HepG2 (cell line): ENCODE measurements at regions not wholly inside any gene's neighbourhood (a gene's known extent, or its start where the extent isn't known, plus 50 kb on each side); places are given as distances from the start of the nearest gene placed in this dataset.

ENCODE experiments used
- EHMT2 ChIP-seq: fragments of 200-600 bp; sonication (generic); IDR thresholded peaks from 2 replicates; pipeline ENCODE4 v1.7.0; 2017; ENCODE audit warnings: antibody characterized with exemption, low read depth, low read length, borderline replicate concordance
- GATAD1 ChIP-seq: IDR thresholded peaks from 2 replicates; pipeline ENCODE4 v1.6.1; 2016; ENCODE audit warnings: missing genetic modification reagents, missing compliant biosample characterization
- HHEX ChIP-seq: IDR thresholded peaks from 2 replicates; pipeline ENCODE4 v1.6.1; 2016; ENCODE audit warnings: control low read depth
- IRF9 ChIP-seq: sonication (generic); formaldehyde crosslinking; IDR thresholded peaks from 2 replicates; pipeline ENCODE4 v1.8.0; 2022; ENCODE audit warnings: missing genetic modification reagents, mild to moderate bottlenecking, borderline replicate concordance
- KAT8 ChIP-seq: IDR thresholded peaks from 2 replicates; pipeline ENCODE4 v1.6.1; 2016; ENCODE audit warnings: missing genetic modification reagents, missing compliant biosample characterization
- KDM6A ChIP-seq: IDR thresholded peaks from 2 replicates; pipeline ENCODE4 v1.6.1; 2016; ENCODE audit warnings: low read depth
- KLF16 ChIP-seq, 2 experiments: sonication (generic) in 1 of 2; formaldehyde crosslinking in 1 of 2; IDR thresholded peaks; 2 replicates each; pipeline versions ENCODE4 v1.6.1 to v1.8.0; 2016 to 2023; ENCODE audit warnings: missing genetic modification reagents in 2 of 2, missing compliant biosample characterization in 1 of 2
- MAFK ChIP-seq, 2 experiments: IDR thresholded peaks in 1 of 2; conservative IDR thresholded peaks in 1 of 2; 2 replicates each; pipeline ENCODE4 v1.6.1; 2011; ENCODE audit warnings: improper control_type of control experiment in 2 of 2, low read length in 2 of 2
- NCOA2 ChIP-seq: sonication (generic); formaldehyde crosslinking; IDR thresholded peaks from 2 replicates; pipeline ENCODE4 v1.8.0; 2022; ENCODE audit warnings: inconsistent platforms
- NFKBIZ ChIP-seq: IDR thresholded peaks from 2 replicates; pipeline ENCODE4 v1.6.1; 2018; ENCODE audit warnings: missing genetic modification reagents, missing compliant biosample characterization
- RNF2 ChIP-seq: fragments of 450-650 bp; conservative IDR thresholded peaks from 2 replicates; pipeline ENCODE4 v1.6.1; 2016; ENCODE audit warnings: low read depth
- ZNF256 ChIP-seq: sonication (generic); formaldehyde crosslinking; conservative IDR thresholded peaks from 2 replicates; pipeline ENCODE4 v1.4.0; 2020; ENCODE audit warnings: missing genetic modification reagents
- ZNF264 ChIP-seq: sonication (generic); formaldehyde crosslinking; IDR thresholded peaks from 2 replicates; pipeline ENCODE4 v1.4.0; 2020; ENCODE audit warnings: missing genetic modification reagents
- ZNF276 ChIP-seq: sonication (generic); formaldehyde crosslinking; IDR thresholded peaks from 2 replicates; pipeline ENCODE4 v1.4.0; 2020; ENCODE audit warnings: mild to moderate bottlenecking, low read depth, missing genetic modification reagents
- ZNF367 ChIP-seq: sonication (generic); formaldehyde crosslinking; IDR thresholded peaks from 2 replicates; pipeline ENCODE4 v1.4.0; 2020; ENCODE audit warnings: missing genetic modification reagents, borderline replicate concordance
- ZNF484 ChIP-seq: sonication (generic); formaldehyde crosslinking; IDR thresholded peaks from 2 replicates; pipeline ENCODE4 v1.5.1; 2020; ENCODE audit warnings: mild to moderate bottlenecking, low read depth, missing genetic modification reagents, borderline replicate concordance
- ZNF513 ChIP-seq: sonication (generic); formaldehyde crosslinking; conservative IDR thresholded peaks from 2 replicates; pipeline ENCODE4 v1.5.0; 2020; ENCODE audit warnings: missing genetic modification reagents
- ZNF562 ChIP-seq: sonication (generic); formaldehyde crosslinking; IDR thresholded peaks from 2 replicates; pipeline ENCODE4 v1.8.0; 2022; ENCODE audit warnings: missing genetic modification reagents, borderline replicate concordance
- ZNF563 ChIP-seq: sonication (generic); formaldehyde crosslinking; IDR thresholded peaks from 2 replicates; pipeline ENCODE4 v1.8.0; 2022; ENCODE audit warnings: mild to moderate bottlenecking, moderate library complexity, missing genetic modification reagents
- ZNF740 ChIP-seq: sonication (generic); formaldehyde crosslinking; IDR thresholded peaks from 2 replicates; pipeline ENCODE4 v1.4.0; 2020; ENCODE audit warnings: missing genetic modification reagents
- ZNF816 ChIP-seq: sonication (generic); formaldehyde crosslinking; IDR thresholded peaks from 2 replicates; pipeline ENCODE4 v1.8.0; 2022; ENCODE audit warnings: missing genetic modification reagents, mild to moderate bottlenecking, borderline replicate concordance
- TF ChIP-seq, protein P1 (sequence below): IDR thresholded peaks from 2 replicates; pipeline ENCODE4 v1.6.1; 2016; ENCODE audit warnings: missing compliant biosample characterization, missing genetic modification reagents, borderline replicate concordance

DNA sequence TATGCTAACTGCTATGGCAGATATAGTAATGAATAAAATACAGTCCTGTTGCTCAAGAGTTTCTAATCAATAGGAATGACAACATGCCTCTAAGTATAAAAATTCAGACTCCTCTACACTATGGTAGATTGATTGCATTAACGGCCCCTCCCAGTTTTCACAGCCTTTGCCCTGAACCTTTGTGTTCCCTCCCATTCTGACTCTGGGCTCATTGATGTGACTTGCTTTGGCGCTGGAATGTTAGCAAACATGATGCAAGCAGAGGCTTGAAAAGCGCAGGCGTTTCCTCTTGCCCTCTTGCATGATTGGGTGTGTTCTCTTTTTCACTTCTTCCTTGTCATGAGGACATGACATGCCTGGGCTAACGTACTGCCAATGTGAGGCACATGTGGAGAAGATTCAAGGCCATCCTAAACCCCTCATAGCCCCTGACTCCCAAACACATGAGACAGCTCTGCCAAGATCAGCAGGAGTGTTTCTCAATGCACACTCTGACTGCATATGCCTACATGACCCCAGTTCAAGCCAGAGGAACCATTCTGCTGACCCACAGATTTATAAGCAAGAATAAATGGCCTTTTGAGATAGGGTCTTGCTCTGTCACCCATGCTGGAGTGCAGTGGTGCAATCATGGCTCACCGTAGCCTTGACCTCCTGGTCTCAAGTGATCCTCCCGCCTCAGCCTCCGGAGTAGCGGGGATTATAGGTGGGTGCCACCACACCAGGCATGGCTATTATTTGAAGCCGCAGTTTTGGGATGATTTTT lies 49.7 kb upstream of the CD28 start (continued):
- TF ChIP-seq KAT8 (CRISPR knock-in tag), result peak; percentile 78
- peak; percentile 81 for TF ChIP-seq NCOA2 (CRISPR knock-in tag)
- TF ChIP-seq NFKBIZ, result 0 out of 2 replicates have a peak, but pooled peaks have one; percentile 22
- TF ChIP-seq ZNF264 (CRISPR knock-in tag), result peak; percentile 58; the same call in 1 of the 2 replicates
- TF ChIP-seq ZNF816 (CRISPR knock-in tag), result peak; percentile 53; the same call in 1 of the 2 replicates
- no peak for TF ChIP-seq ZNF562 (CRISPR knock-in tag)
- TF ChIP-seq ZNF367, result no peak
- no peak for TF ChIP-seq ZNF256 (CRISPR knock-in tag)
- TF ChIP-seq ZNF563 (CRISPR knock-in tag), result no peak
- peak; percentile 66; the same call in 1 of the 2 replicates for TF ChIP-seq KDM6A (CRISPR knock-in tag)
- TF ChIP-seq, protein P1, sequence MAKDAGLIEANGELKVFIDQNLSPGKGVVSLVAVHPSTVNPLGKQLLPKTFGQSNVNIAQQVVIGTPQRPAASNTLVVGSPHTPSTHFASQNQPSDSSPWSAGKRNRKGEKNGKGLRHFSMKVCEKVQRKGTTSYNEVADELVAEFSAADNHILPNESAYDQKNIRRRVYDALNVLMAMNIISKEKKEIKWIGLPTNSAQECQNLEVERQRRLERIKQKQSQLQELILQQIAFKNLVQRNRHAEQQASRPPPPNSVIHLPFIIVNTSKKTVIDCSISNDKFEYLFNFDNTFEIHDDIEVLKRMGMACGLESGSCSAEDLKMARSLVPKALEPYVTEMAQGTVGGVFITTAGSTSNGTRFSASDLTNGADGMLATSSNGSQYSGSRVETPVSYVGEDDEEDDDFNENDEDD, result peak; percentile 76; the same call in 1 of the 2 replicates
- peak; percentile 82; the same call in 1 of the 2 replicates for TF ChIP-seq IRF9 (CRISPR knock-in tag)
- TF ChIP-seq ZNF484 (CRISPR knock-in tag), result no peak
- 0 out of 2 replicates have a peak, but pooled peaks have one; percentile 27 for TF ChIP-seq HHEX (CRISPR knock-in tag)
- 0 out of 2 replicates have a peak, but pooled peaks have one; percentile 54 for TF ChIP-seq ZNF276
- TF ChIP-seq RNF2, result peak; percentile 58; the same call in 1 of the 2 replicates
- peak; percentile 19 to 60; a peak in 3 of 4 replicates for TF ChIP-seq MAFK (conservative IDR thresholded peaks at IDR 0.05 in 1 of 2, IDR thresholded peaks at IDR 0.05 in 1 of 2; ENCODE audit: low read length in 2 of 2)
- TF ChIP-seq GATAD1 (CRISPR knock-in tag), result no peak
- peak in 1 of 2 experiments; percentile 92; a peak in 2 of 4 replicates for TF ChIP-seq KLF16 (CRISPR knock-in tag; IDR thresholded peaks at IDR 0.05)
- TF ChIP-seq ZNF513, result no peak
- TF ChIP-seq EHMT2, result peak; percentile 90; the same call in 1 of the 2 replicates
- TF ChIP-seq ZNF740 (CRISPR knock-in tag), result no peak
